Stimulated activated CD4-positive, alpha-beta T cell treated with anti-CD3 and anti-CD28 coated beads, Interleukin-15, amount 100 ng/mL, for 1 hour (primary cell): ENCODE measurements at regions not wholly inside any gene's neighbourhood (a gene's known extent, or its start where the extent isn't known, plus 50 kb on each side); places are given as distances from the start of the nearest gene placed in this dataset.

Experiments
- DNase-seq, 2 donors: peaks; one replicate each; pipeline ENCODE4 v3.0.0-alpha.2; 2020; ENCODE audit warnings: low read depth in 1 of 2, low spot score in 1 of 2

DNA sequence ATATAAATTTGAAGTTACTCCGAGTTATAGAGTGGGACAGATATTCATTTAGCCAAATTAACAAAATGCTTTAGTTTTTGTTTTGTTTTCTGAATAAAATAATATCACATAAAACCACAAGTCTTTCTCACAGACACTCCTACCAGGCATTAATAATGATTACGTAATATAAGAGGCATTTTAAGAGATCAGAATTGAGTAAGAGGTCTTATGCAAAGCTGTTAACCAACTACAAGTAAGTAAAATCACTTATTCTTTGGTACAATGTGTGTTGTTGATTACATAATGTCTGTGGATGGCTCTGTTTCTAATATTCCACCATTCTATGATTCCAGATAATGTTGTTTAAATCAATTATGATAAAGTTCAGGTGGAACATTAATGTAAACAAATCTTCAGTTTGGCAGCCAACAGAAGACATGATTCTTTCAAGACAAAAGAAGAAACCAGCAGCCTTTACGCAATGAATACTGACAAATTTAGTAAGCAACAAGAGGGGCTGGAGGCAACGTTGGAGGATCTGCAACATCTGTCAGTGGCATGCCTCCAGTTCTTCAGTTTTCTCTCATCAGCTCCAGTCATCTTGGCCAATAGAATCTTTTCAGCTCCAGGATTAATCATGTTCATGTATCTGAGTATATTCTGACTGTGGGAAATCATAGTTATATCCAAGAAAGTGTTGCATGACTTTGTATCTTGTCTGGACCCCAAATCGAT lies 403.8 kb downstream of the SLITRK5 start:
- DNase-seq, result no peak

DNA sequence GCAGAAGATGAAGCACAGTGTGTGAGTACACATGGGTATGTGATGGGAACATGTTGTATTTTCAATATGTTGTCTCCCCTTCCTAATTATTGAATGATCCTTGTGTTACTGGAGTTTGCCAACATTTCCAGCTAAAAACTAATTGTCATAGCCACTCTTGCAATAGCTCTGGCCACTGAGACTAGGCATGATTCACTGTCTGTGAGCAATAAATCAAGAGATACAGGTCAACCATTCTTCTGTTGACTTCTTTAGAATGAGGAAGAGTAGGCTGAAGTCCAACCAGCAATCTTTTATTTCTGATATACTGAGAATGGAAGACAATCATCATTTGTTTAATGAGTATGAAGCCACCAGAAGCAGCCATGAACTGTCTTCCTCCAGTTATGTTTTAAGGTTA lies 413.9 kb downstream of the SLITRK5 start:
- no peak for DNase-seq

DNA sequence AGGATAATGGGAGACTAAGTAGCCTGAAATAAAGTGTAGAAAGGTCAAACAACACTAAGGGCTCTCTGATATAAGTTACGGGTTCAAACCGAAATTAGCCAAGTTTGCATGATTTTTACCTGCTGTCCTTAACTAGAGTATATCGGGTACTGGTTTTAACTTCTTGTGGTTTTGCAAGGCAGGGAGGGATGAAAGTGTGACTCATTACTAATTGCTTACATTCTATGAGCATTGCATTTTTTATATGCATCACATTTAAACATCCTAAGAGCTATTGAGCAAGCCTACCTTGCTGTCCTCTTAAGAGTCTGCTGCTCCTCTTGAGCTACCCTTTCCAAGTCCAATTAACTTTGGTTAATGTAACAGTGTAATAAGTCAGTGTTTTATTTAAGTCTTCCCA lies 415.4 kb downstream of the SLITRK5 start:
- no peak for DNase-seq

DNA sequence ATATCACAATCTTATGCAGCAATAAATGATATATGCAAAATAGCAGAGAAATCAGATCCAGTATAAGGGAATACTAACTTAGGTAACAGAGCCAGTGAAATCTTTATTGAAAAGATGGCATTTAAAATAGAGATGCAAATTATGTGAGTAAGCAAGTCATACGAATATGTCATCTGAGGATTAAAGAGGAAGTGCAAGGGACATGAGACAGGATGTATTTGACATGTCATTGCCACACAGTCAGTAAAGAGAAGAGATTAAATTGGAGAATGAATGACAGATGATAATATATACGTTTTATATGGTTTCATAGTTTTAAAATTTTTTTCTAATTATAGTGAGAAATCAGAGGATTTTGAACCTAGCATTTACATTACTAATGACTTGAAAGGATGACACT lies 426.4 kb downstream of the SLITRK5 start:
- DNase-seq, result no peak

DNA sequence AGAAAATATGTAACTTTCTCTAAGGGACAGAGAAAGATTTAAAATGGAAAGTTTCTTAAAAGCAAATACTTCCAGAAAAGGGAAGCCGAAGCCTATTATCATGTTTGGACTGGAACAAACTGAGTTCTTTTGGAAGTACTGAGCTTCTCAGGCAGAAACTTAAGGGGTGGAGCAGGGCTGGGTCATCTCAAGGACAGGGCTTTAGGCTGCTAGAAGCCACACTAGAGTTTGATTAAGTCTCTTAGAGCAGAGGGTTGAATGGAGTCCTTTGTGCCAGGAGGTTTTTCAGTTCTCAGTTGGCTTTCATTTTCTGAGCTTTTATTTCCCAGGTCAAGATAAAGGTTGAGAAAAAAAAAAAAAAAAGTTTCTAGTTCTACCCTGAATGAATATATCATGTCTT lies 432.7 kb downstream of the SLITRK5 start:
- no peak for DNase-seq

DNA sequence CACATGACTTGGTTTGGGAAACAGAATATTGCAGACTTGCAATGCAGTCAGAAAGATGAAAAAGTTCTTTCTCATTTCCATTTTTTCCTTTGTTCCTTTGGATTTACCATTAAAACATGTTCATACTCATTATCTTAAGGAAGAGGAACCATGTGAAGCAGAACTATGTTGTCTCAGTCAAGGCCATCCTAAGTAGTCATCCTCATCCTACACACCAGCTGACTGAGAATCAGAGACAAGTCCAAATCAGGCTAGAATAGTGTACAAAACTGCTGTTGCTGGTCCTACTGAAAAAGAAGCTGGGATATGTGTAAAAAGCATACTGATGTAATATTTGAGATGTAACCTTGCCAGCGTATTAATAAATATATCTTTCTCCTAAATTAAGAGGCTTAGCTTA lies 433.4 kb downstream of the SLITRK5 start:
- DNase-seq, result no peak

DNA sequence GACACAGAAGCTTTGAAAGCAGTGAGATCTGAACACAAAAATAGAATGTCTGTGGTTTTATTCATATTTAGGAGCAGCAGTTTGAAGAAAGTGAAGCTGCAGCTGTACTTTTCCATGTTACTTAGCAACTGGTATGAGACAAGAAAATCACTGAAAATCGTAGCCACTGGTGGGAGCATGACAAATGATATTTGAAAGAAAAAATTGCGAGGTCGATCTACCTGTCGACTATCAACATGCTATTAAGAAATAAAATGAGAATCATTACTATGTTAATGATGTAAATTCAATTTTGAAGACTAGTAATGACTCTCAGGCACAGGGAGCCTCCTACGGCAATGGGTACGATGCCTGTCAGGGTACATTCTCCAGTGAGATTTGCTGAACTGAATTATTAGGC lies 436.4 kb downstream of the SLITRK5 start:
- DNase-seq, result no peak

DNA sequence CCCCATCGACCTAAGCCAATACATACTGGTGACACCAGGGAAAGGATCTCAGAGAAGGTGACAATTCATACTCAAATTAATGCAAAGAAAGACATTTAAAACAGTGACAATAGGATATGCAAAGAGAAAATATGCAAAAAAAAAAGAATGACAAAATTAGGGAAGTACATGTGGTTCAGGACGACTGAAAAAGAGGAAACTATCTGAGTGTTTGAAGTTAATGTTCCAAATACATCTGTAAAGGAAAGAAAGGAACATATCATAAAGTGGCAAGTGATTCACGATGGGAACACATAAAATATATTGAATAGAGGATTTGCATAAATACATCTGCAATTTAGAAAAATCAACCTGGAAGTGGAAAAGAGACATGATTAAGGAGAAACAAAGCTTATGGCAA lies 441.4 kb downstream of the SLITRK5 start:
- no peak for DNase-seq

DNA sequence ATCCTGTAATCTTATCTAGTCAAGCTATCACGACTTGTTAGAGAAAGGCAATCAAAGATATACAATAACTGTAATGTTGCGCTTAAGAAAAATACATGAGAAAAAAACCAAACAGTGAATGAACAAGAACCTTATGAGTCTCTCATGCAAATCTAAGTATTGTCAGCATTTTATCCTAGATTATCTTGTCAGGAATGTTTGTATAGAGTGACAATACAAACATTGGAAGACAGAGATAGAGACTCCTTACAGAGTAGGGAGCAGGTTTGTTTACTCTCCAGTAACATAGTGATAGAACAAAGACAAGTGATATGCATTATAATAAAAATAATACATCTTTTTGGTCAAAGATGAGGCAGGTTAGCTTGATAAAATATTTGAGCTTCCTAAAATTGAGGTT lies 444.8 kb downstream of the SLITRK5 start:
- no peak for DNase-seq

DNA sequence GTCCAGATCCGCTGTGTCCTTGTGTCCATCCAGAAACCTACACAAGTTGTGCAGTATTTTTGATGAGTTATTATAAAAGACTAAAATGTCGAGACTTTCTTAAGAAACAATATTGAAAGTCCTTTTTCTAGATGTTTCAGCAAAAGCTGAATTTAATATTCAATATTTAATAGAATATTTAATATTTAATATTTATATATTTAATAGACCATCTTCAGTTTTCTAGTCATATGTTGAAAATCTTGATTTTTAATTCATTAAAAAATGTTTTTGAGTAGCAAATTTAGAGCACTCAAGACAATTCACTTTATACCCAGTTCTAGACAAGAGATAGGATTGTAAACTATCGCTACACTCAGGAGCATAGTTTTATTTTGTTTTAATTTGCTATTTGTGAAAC lies 447.8 kb downstream of the SLITRK5 start:
- DNase-seq, result no peak

DNA sequence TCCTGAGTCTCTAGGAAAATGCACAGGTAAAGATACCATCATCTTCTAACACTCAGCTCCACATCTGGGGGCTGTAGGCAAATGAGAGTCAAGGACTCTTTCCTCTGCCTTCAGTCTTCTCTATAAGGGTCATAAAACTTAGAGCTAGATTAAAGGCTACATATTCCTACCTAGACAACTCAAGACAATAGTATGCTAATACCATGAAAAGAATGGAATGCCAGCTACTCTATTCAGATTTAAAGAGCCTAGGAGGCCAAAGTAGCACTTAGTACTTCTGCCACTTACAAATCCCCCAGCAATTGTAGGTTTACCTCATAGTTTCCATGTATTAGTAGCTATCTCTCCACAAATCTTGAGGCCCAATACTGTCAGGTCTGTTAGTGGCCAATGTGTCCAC lies 453.0 kb downstream of the SLITRK5 start:
- no peak for DNase-seq

DNA sequence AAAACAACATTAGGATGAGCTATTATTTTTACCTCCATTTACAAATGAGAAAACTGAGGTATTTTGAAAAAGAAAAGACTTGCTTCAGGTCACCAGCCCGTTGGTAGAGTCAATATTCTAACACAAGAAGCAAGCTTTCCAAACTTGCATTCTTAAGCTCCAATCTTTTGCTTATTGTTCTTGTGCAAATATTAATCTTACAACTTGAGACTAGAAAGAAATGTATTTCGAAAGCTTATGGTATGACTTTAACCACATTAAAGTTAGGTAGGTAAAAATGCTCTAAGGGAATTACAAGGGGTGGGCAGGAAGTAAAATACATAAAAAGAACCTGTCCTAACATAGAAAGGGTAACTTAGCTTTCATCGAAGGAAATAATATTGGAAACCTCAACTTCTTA lies 453.9 kb downstream of the SLITRK5 start:
- DNase-seq, result no peak

DNA sequence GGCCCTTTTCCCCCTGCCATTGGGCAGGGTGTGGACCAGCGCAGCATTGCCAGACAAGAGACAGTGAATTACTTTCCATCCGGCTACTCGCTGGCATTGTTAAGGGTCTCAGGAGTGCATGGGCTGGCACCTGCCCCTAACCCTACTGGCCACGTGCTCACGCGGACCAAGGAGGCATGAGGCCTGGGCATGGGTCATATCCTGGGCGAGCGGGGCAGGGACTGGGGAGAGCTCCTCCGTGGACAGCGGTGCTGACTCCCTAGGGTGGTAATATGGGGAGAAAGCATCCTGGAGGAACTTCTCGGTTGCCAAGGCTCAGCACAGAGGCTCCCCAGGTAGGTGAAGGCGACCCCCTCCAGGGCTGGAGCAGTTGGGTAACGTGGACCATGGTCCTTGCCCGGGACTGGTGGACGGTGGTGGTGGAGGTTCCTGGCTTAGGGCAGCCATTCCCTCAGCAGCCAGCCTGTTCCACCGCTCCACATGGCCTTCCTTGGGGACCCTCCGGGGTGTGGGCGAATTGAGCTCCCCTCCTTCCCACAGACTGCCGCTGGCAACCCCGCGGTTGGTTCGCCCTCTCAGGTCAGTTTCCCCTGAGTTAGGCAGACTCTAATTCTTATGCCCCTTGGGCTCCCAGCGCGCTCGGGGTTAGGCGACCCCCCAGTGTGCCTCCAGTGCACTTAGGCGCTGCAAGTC lies 465.1 kb downstream of the SLITRK5 start:
- DNase-seq, result no peak

DNA sequence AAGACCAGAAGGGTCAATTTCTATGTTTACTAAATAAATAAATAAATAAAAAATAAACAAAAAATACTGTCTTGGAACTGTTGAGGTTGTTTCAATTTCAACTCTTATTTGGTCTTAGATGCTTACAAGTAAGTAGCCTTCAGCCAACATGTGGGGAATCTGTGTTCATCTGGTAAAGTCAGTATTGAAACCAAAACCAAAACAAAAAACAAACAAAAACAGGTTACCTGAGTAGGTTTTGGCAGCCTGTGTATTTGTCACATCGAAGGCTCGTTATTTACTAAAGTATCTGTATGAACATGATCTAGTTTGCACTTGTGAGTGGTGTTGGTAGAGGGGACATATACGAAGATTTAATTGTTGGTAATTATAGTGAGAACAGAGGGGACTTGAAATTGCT lies 471.5 kb downstream of the SLITRK5 start:
- no peak for DNase-seq

DNA sequence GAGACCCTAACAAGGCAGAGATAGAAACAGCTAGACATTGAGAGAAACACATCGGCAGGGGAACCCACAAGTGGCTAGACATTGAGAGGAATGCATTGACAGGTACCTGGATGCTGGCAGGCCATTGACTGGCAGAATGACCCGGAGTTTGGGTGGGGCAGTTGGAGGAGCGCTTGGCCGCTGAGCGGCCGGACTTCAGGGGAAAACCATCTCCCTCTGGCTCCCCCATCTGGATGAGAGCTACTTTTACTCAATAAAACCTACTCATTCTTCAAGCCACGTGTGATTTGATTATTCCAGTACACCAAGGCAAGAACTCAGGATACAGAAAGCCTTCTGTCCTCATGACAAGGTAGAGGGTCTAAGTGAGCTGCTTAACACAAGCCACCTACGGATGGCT lies 473.4 kb downstream of the SLITRK5 start:
- DNase-seq, result no peak

DNA sequence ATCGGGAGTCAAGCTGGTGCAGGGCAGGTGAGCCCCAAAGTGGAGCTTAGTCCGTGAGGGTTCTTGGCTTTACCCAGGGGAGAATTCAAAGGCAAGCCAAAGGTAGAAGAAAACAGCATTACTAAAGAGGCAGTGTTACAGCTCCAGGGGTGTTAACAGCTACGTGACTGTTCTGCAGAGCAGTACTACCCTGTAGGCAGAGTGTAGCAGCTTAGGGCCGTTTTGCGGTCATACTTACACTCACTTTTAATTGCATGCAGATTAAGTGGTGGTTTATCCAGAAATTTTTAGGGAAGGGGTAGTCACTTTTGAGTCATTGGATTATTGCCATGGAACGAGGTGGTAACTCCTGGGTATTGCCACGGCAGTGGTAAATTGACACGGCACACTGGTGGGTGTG lies 482.2 kb downstream of the SLITRK5 start:
- DNase-seq, result no peak

DNA sequence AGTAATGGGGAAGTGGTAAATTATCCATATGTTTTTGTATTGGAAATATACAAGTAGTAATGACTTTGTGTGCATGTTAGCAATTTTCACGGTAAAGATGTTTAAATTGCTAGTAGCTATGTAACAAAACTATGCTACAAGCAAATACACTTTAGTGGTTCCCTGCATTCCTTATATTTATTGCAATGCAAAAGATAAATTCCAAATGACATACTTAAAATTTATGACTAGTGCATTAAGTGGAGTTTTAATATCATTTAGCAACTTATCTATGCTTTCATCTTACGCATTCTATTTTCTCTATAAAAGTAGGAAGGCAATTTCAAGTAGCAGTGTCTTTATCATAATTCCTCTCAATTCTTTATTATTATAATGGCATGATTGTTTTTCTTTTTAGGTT lies 482.8 kb downstream of the SLITRK5 start:
- DNase-seq, result no peak

DNA sequence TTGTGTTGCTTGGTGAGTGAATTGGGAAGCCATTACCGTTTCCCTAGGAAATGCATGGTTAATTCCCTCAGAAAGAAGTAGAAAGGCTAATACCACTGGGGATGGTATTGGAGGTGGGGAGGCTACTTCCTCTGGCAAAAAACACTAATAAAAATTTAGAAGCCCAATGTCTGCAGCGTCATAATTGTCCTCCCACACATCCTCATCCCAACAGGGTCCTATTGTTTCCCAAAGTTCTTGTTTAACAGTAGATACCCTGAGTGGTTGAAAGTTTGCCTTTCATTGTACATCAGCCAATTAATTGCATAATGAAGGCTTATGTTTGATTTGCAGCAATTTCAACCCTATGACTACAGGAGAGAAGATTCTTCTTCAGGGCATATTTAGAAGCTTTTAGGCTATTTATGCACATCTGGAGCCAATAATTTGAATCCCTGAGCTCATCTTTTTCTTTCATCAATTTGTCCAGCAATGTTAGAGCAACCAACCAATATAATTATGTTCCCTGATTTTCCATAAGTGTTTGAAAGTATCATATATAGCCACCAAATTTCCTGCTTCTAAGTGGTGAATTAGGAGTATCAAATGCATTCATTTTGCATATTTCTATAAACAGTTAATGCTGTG lies 491.0 kb downstream of the SLITRK5 start:
- no peak for DNase-seq

DNA sequence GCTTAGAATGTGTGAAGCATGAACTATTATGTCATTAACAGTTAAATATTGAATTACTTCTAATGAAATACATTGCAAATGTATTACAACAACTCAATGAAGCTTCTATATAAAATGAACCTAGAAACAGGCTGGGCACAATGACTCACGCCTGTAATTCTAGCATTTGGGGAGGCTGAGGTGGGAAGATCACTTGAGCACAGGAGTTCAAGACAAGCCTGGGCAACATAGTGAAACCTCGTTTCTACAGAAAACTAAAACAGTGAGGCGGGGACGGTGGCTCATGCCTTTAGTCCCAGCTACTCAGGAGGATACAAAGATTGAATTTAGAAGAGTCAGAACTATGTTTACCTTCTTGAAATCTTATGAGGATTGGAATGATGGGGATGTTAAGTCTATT lies 505.1 kb downstream of the SLITRK5 start:
- no peak for DNase-seq

DNA sequence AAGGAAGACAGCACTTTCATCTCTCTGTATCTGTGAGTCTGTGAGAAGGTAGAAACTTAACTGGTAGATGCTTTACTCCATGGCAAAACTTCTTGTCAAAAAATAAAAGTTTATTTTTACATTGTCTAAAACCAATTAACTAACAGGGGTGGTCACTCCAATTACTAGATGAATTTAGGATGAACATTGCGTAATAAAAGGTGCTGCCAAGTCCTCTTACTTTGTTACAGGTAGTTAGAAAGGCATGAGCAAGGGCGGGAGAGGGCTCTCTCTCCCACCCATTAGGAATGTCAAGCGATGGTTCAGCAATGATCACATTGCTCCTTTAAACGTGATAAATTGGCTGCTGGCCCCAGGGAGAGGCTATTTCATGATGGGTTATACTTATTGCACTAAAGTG lies 512.3 kb downstream of the SLITRK5 start:
- DNase-seq, result no peak

DNA sequence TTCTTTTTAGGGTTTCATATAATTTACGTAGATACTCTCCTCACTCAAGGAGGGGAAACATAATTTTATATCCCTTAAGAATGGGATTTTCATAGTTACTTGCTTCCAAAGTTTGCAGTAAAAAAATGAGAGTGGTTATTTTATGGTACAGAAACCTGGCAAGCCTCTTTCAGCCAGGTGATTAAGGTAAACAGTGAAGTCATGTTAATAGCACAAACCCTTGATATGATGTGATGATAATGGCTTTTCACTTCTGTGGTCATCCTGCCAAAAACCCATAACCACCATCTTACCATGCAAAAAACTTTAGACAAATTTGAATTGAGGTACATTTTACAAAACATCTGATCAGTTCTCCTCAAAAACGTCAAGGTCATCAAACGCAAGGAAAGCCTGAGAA lies 517.8 kb downstream of the SLITRK5 start:
- DNase-seq, result no peak

DNA sequence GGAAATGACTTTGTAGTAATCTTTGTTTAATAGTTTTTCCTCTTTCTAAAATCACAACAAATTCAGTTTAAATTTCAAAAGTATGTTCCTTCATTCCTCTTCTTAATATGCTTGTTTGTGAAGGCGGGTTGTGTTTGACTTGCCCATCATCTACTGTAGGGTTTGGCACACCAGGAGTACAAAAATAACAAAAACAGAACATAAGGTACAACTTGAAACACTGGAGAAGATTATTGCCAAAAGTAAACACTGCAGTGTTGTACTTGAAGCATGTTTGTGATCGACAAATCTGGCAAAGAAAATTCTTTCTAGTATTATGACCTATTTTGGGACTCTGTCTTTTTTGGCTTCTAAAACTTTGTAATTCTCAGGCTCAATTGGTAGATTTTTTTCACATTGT lies 518.6 kb downstream of the SLITRK5 start:
- DNase-seq, result no peak

DNA sequence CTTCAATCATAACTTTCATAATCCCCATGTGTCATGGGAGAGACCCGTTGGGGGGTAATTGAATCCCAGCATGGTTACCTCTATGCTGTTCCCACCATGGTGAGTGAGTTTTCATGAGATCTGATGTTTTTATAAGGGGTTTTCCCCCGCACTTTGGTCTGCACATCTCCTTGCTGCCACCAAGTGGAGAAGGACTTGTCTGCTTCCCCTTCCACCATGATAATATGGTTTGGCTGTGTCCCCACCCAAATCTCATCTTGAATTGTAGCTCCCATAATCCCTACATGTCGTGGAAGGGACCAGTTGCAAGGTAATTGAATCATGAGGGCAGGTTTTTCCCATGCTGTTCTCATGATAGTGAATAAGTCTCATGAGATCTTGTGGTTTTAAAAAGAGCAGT lies 524.9 kb downstream of the SLITRK5 start:
- DNase-seq, result no peak
